GM12891 (cell line): ENCODE measurements at regions not wholly inside any gene's neighbourhood (a gene's known extent, or its start where the extent isn't known, plus 50 kb on each side); places are given as distances from the start of the nearest gene placed in this dataset.

Experiments
- POLR2A ChIP-seq: IDR thresholded peaks from 2 replicates; pipeline ENCODE4 v1.6.1; 2011; ENCODE audit warnings: low read depth, low read length, control low read depth
- POLR2AphosphoS5 ChIP-seq: IDR thresholded peaks from 2 replicates; pipeline ENCODE4 v1.6.1; 2011; ENCODE audit warnings: low read depth, low read length, control low read depth
- POU2F2 ChIP-seq: IDR thresholded peaks from 2 replicates; pipeline ENCODE4 v1.6.1; 2011; ENCODE audit warnings: low read depth, mild to moderate bottlenecking, control low read depth, low read length, moderate library complexity
- SPI1 ChIP-seq: IDR thresholded peaks from 2 replicates; pipeline ENCODE4 v1.6.1; 2011; ENCODE audit warnings: low read depth, low read length, control low read depth
- TAF1 ChIP-seq: IDR thresholded peaks from 2 replicates; pipeline ENCODE4 v1.6.1; 2011; ENCODE audit warnings: low read depth, low read length, control low read depth

- TF ChIP-seq POLR2AphosphoS5: no peak
- TF ChIP-seq SPI1: no peak
- no peak for TF ChIP-seq POLR2A
- no peak for TF ChIP-seq TAF1
- no peak for TF ChIP-seq POU2F2
These were observed 75.6 kb upstream of the PRICKLE2 start for GRCh38 chr3:64300790-64301423.
